GM18909 (cell line): ENCODE measurements at regions not wholly inside any gene's neighbourhood (a gene's known extent, or its start where the extent isn't known, plus 50 kb on each side); places are given as distances from the start of the nearest gene placed in this dataset.

Experiments
- ATAC-seq: cut with Tn5 transposase; IDR thresholded peaks from one replicate; pipeline ENCODE4 v1.9.1; 2021; ENCODE audit warnings: mild to moderate bottlenecking; ENCODE audit not compliant: unreplicated experiment, poor library complexity

- no peak for ATAC-seq
Measured at GRCh38 chrX:149185087-149185486, 320.0 kb downstream of the IDS start.

- ATAC-seq = no peak
Measured at GRCh38 chrX:149161435-149162088, 343.5 kb downstream of the IDS start.

- ATAC-seq = no peak
Measured at GRCh38 chrX:149157976-149158375, 347.1 kb downstream of the IDS start.

DNA sequence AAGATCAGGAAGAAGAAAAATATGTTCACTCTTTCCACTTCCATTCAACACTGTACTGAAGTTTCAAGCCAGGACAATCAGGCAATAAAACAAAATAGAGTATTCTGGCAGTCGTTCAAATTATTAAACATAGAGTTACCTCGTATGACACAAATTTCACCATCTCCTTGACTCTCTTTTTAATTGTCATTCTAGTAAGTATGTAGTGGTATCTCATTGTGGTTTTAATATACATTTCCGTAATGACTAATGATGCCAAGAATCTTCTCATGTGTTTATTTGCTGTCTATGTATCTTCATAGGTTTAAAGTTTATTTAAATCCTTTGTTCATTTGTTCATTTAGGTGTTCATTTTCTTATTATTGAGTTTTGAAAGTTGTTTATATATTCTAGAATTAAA, 352.2 kb downstream of the IDS start:
- no peak for ATAC-seq

DNA sequence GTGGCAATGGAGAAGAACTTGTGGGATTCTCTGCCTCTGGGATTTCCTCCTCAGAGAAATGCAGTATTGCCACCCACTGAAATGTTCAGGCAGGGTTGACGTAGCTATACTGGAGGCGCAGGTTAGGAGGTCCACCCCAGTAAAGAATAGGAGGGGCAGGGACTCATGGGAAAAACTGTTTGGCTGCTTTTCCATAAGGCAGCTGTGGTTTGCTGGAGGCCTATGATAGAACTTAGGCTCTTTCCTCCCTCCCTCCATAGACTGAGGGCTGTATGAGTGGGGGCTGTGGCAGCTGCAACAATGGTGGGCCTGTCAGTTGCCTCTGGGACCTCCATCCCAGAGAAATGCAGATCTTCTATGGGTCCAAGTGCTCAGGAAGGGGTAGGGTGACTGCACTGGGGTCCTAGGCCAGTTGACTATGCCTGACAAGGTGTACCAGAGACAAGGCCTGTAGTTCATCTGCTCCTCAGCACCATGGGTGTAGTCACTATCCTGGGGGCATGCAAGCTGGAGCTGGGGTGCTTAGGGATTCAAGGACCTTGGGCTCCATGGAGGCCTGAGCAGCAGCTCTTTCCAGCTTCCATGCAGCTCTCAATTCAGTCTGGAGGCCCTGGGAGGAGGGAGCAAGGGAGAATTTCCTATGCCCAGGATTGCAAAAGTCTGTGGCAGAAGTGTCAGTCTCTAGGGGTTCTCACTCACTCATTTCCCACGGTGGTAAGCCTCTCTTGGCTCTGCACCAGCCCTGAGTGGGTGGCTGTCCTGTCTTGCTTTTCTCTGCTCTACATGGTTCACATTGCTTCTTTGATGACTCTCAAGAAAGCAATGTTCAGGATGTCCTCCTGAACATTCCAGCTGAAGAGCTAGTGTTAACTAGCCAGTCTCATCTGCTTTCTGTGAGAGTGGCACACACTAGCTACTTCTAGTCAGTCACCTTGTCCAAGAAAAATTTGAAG, 353.0 kb downstream of the IDS start:
- no peak for ATAC-seq

DNA sequence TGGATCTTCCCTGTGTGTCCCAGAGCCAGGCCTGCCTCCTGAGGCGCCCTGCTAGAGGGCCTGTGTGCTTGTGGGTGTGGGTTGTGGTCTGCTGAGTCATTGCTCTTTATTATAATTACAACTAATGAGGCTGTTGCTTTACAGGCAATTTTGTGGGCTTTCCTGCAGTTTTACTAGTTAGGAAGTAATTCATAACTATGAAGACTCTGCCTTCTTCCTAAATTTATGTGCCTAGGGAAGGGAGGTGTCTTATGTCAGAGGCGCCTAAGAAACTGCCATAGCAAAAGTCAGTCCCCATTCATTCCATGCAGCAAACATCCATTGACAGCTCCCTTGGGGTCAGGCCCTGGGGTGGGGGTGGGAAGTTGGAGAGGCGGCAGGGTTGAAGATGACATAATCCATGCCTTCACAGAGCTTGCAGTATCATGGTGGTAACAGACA, 359.2 kb downstream of the IDS start:
- no peak for ATAC-seq

DNA sequence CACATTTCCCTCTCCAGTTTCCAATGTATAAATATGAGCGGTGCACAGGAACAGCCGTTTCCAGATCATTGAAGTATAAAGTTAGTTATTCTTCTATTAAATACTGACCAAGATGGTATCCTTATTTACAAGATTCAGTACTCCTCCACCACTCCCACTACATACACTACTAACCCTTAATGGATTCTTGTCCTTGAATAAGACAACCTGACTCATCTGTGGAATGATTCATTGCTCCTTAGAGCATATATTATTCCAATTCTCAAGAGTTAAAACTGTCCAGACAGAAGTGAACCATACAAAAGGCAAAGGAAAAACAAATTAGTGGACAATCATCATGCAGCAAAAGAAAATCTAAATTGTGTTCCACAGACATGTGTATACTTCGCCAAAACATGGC, 373.3 kb downstream of the IDS start:
- no peak for ATAC-seq

DNA sequence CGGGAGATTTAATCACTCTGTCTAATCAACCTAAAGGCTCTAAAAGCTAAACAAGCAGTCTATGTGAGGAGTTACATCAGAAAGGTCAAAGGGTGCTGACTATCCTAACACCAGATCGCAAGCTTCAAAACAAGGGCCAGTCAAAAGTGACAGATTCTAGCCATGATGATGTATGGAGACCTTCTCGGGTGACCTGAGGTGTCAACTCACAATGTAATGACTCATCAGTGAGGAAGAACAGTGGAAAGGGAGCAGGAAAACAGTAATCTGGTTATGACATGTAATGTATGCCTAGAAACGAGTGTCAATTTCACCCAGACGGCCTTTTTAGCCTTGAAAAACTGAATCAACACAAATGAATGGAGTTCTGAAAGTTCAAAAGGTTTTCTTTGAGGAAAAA, 375.3 kb downstream of the IDS start:
- ATAC-seq = no peak

- no peak for ATAC-seq
Measured at GRCh38 chrX:149124526-149125108, 380.5 kb downstream of the IDS start.

DNA sequence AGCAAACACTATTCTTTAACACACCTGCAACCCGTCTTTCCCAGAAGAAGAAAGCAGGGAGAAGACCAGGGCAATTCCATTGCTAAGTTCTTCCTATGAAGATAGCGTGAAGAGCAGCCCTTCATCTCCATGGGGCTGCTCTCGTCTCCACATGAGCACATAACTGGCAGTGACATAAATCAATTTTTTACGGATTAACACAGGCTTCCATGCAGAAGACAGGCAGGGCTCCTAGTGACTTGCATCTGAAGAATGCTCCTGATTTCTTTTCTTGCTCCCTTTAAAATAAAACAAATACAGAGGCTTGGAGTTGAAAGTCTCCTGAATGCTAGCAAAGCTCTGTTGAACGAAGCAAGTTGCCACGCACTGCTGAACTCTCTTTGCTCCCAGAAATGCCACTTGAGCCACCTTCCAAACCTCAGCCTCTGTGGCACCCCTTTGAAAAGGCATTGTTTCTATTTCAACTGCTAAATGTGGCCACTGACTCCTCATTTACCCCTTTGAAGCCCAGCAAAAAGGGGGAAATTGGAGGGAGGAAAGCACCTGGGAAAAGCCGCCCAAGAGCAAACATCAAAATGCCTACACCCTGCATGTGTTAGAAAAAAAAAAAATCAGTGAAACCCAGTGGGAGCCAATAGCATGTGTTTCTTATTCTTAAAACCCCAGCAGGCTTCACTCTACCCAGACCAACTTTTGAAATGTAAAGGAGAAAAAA, 383.7 kb downstream of the IDS start:
- ATAC-seq = no peak

DNA sequence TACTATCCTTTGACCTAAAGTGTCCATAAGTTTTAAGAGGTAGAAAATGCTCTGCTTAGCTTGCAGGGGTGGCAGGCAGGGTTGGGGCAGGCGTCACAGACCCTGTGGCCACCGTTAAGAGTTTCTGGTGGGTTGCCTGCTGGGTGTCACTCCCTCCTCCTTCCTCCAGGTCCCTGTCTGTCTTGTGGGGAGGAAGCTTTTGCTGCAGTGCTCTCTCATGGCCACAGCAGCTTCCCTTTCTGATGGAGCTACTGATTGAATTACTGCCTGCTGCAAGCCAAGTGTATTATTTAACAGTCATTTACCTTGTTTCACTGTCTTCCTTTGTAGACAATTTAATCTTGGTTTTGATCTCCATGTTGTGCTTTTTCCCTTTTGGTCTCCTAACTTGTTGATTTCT, 384.6 kb downstream of the IDS start:
- ATAC-seq = no peak

DNA sequence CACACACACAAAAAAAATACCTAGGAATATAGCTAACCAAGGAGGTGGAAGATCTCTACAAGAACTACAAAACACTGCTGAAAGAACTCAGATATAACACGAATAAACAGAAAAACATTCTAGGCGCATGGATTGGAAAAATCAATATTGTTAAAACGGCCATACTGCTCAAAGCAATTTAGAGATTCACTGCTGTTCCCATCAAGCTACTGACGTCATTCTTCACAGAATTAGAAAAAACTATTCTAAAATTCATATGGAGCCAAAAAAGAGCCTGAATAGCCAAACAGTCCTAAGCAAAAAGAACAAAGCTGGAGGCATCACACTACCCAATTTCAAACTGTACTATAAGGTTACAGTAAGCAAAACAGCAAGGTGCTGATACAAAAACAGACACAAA, 390.2 kb downstream of the IDS start:
- no peak for ATAC-seq

DNA sequence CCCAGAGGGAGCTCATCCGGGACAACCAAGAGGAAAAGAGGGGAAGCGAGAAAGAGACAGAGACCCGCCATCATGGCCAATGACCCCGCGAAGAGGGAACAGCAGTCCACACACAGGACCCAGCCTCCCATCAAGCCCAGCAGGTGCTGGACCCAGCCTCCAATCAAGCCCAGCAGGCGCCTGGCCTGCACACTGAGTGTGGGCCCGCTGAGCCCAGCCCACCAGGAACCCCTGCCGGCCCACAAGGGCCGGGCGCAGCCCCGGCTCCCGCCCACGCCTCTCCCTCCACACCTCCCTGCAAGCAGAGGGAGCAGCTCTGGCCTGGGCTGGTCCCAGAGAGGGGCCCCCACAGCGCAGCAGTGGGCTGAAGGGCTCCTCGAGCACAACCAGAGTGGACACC, 391.1 kb downstream of the IDS start:
- no peak for ATAC-seq

GRCh38 chrX:149097786-149098185, 407.3 kb downstream of the IDS start:
- ATAC-seq = no peak

GRCh38 chrX:149092179-149092578, 412.9 kb downstream of the IDS start:
- no peak for ATAC-seq

- ATAC-seq = no peak
Measured at GRCh38 chrX:149079805-149080406, 425.2 kb downstream of the IDS start.

DNA sequence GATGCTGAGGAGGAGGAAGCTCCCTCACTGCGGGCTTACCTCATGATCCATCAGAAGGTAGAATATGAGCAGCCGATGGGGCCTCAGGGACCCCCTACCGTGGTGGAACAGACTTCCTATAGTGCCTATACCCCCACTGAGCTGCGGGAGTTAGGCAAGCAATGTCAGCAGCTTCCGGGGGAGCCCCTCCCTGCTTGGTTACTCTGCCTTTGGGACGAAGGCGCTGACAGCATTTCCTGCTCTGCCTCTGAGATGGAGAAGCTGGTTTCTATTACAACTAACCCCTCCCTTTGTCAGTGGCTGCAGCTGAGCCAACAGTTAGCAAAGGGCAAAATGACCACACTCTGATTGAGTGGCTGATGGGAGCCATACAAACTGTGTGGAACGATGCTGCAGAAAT, 430.7 kb downstream of the IDS start:
- peak; percentile 71 for ATAC-seq

DNA sequence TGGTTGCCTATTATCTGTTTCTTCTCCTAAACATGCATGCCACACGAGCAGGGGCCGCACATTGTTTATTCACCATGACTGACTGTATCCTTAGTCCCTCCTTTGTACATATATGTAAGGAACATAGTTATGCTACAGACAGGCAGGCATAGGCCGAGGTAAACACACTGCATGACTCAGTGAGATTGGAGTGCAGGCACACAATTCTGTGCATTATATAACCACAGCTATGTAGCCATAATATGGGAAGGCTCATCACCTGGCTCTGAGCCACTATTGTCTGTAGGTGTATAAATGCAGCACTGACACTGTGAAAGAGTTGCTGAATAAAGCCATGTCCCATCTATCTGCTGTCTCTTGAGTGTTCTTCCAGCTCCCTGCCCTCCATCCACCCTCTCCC, 431.6 kb downstream of the IDS start:
- no peak for ATAC-seq

GRCh38 chrX:149069899-149070298, 435.2 kb downstream of the IDS start:
- no peak for ATAC-seq

- ATAC-seq = no peak
Measured at GRCh38 chrX:149060921-149061320, 444.2 kb downstream of the IDS start.
